SU-DHL-6 (cell line): ENCODE measurements at regions not wholly inside any gene's neighbourhood (a gene's known extent, or its start where the extent isn't known, plus 50 kb on each side); places are given as distances from the start of the nearest gene placed in this dataset.

ENCODE experiments used
- H2AFZ ChIP-seq: fragments of 200-600 bp; sonication (generic); 2 replicates; pipeline ENCODE4 v1.6.1; 2014; ENCODE audit warnings: low read depth, mild to moderate bottlenecking, moderate library complexity, mixed read lengths, antibody characterized with exemption, low read length; ENCODE audit not compliant: severe bottlenecking
- H3F3A ChIP-seq: fragments of 200-600 bp; shearing (Covaris generic); 2 replicates; pipeline ENCODE4 v1.6.0; 2016; ENCODE audit warnings: antibody characterized with exemption, mild to moderate bottlenecking; ENCODE audit not compliant: insufficient read depth
- H3K27ac ChIP-seq: fragments of 200-600 bp; sonication (generic); 2 replicates; pipeline ENCODE4 v1.5.1; 2016; ENCODE audit warnings: low read depth, mild to moderate bottlenecking, low read length, moderate library complexity, mixed read lengths
- H3K27me3 ChIP-seq: fragments of 200-600 bp; sonication (generic), shearing (Covaris generic); 2 replicates; pipeline ENCODE4 v1.6.0; 2014; ENCODE audit warnings: mild to moderate bottlenecking, low read length
- H3K36me3 ChIP-seq: fragments of 200-600 bp; sonication (generic); 2 replicates; pipeline ENCODE4 v1.6.1; 2014; ENCODE audit warnings: mild to moderate bottlenecking, low read length, mixed read lengths
- H3K4me2 ChIP-seq: fragments of 300-600, 200-600 bp; shearing (Covaris generic), sonication (generic); 2 replicates; pipeline ENCODE4 v1.6.0; 2014; ENCODE audit warnings: low read length, low read depth, mild to moderate bottlenecking; ENCODE audit not compliant: poor library complexity, severe bottlenecking
- H3K4me3 ChIP-seq: fragments of 200-600 bp; sonication (generic); 2 replicates; pipeline ENCODE4 v1.5.1; 2014; ENCODE audit warnings: antibody characterized with exemption, low read length, mild to moderate bottlenecking, mixed read lengths; ENCODE audit not compliant: insufficient read depth, poor library complexity, severe bottlenecking
- H3K79me2 ChIP-seq: fragments of 200-600 bp; sonication (generic); 2 replicates; pipeline ENCODE4 v1.6.1; 2014; ENCODE audit warnings: mild to moderate bottlenecking, low read length, moderate library complexity; ENCODE audit not compliant: insufficient read depth
- H3K9ac ChIP-seq: fragments of 200-600 bp; sonication (generic); 2 replicates; pipeline ENCODE4 v1.7.0; 2014; ENCODE audit warnings: mild to moderate bottlenecking, low read length
- H3K9me2 ChIP-seq: fragments of 200-600 bp; sonication (generic); replicated peaks from 2 replicates; pipeline ENCODE4 v1.6.1; 2014; ENCODE audit warnings: low read length; ENCODE audit not compliant: insufficient read depth
- H3K9me3 ChIP-seq: fragments of 200-600 bp; sonication (generic); 2 replicates; pipeline ENCODE4 v1.6.1; 2014; ENCODE audit warnings: low read length, mixed read lengths; ENCODE audit not compliant: insufficient read depth
- H4K20me1 ChIP-seq: fragments of 200-600 bp; sonication (generic); 2 replicates; pipeline ENCODE4 v1.6.1; 2014; ENCODE audit warnings: low read depth, mild to moderate bottlenecking, antibody characterized with exemption, low read length, moderate library complexity, mixed read lengths
- CTCF ChIP-seq: fragments of 200-600 bp; sonication (generic); IDR thresholded peaks from one replicate; pipeline ENCODE4 v1.5.1; 2017; ENCODE audit warnings: antibody characterized with exemption, mild to moderate bottlenecking, low read length, moderate library complexity; ENCODE audit not compliant: insufficient read depth, poor library complexity, severe bottlenecking
- EZH2phosphoT487 ChIP-seq: fragments of 200-600 bp; sonication (generic), shearing (Covaris generic); conservative IDR thresholded peaks from 2 replicates; pipeline ENCODE4 v1.6.1; 2018; ENCODE audit warnings: mild to moderate bottlenecking, antibody characterized with exemption, low read length, moderate library complexity, mixed read lengths

GRCh38 chr13:54591540-54591939, 1562.9 kb downstream of the OLFM4 start:
- Histone ChIP-seq H3K9me2 (no peaks in the 10 kb centered on the region), H2AFZ (no peak overlapping the region), H3K27me3 (no peaks in the 10 kb centered on the region), H3K27ac (no peak overlapping the region), H3K4me3 (no peak overlapping the region), H3K36me3 (no peaks in the 10 kb centered on the region), H3K4me2 (no peak overlapping the region), H3K79me2 (no peaks in the 10 kb centered on the region), H3F3A (no peaks in the 10 kb centered on the region), H4K20me1 (no peaks in the 10 kb centered on the region), H3K9me3 (no peaks in the 10 kb centered on the region), H3K9ac (no peak overlapping the region)
- TF ChIP-seq CTCF (no peak), EZH2phosphoT487 (no peak)

DNA sequence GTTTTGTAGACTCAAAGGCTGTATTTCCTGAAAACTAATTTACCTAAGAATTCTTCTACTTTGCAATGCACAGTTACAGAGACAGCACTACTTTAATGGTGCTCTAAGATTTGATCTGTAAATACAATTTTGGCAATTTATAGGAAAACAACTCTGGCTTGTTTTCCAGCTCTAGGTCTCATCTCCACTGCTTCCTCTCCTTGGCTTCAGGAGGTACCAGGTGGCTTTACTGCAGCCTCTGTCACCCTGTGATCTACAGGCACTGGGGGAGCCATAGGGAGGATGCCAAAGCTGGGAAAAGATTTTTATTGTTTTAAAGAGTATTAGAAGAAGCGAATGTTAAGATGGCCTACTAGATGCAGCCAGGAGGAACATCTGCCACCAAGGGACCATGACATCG, 1563.6 kb downstream of the OLFM4 start:
- no peaks in the 10 kb centered on the region for H3K27me3 ChIP-seq
- TF ChIP-seq EZH2phosphoT487 (no peak), CTCF (no peak)
- no peak overlapping the region for H3K27ac ChIP-seq
- H3K4me3 ChIP-seq = no peak overlapping the region
- H3K9ac ChIP-seq = no peak overlapping the region
- H3K79me2 ChIP-seq = no peaks in the 10 kb centered on the region
- H3K4me2 ChIP-seq = no peak overlapping the region
- no peaks in the 10 kb centered on the region for H3K36me3 ChIP-seq
- no peaks in the 10 kb centered on the region for H4K20me1 ChIP-seq
- no peaks in the 10 kb centered on the region for H3K9me2 ChIP-seq
- H3F3A ChIP-seq = no peaks in the 10 kb centered on the region
- no peaks in the 10 kb centered on the region for H3K9me3 ChIP-seq
- H2AFZ ChIP-seq = no peak overlapping the region

GRCh38 chr13:54593504-54593903, 1564.9 kb downstream of the OLFM4 start:
- H3K36me3 ChIP-seq = no peaks in the 10 kb centered on the region
- no peak overlapping the region for H3K9ac ChIP-seq
- no peaks in the 10 kb centered on the region for H4K20me1 ChIP-seq
- H3K9me3 ChIP-seq = no peaks in the 10 kb centered on the region
- no peaks in the 10 kb centered on the region for H3K27me3 ChIP-seq
- H2AFZ ChIP-seq = no peak overlapping the region
- no peaks in the 10 kb centered on the region for H3K9me2 ChIP-seq
- no peaks in the 10 kb centered on the region for H3K79me2 ChIP-seq
- no peaks in the 10 kb centered on the region for H3F3A ChIP-seq
- no peak for TF ChIP-seq CTCF
- TF ChIP-seq EZH2phosphoT487 = no peak
- H3K4me2 ChIP-seq = no peak overlapping the region
- H3K4me3 ChIP-seq = no peak overlapping the region
- no peak overlapping the region for H3K27ac ChIP-seq

GRCh38 chr13:54597540-54598088, 1569.0 kb downstream of the OLFM4 start:
- H3K9me2 ChIP-seq = no peaks in the 10 kb centered on the region
- H3K36me3 ChIP-seq = no peaks in the 10 kb centered on the region
- no peaks in the 10 kb centered on the region for H3K27me3 ChIP-seq
- TF ChIP-seq CTCF = no peak
- TF ChIP-seq EZH2phosphoT487 = no peak
- H3K9me3 ChIP-seq = no peaks in the 10 kb centered on the region
- H2AFZ ChIP-seq = no peak overlapping the region
- H4K20me1 ChIP-seq = no peaks in the 10 kb centered on the region
- H3F3A ChIP-seq = no peaks in the 10 kb centered on the region
- no peak overlapping the region for H3K4me3 ChIP-seq
- H3K4me2 ChIP-seq = no peak overlapping the region
- H3K9ac ChIP-seq = no peak overlapping the region
- no peaks in the 10 kb centered on the region for H3K79me2 ChIP-seq
- H3K27ac ChIP-seq = no peak overlapping the region
